RPMI7951 (cell line): ENCODE measurements at regions not wholly inside any gene's neighbourhood (a gene's known extent, or its start where the extent isn't known, plus 50 kb on each side); places are given as distances from the start of the nearest gene placed in this dataset.

Experiments used
- DNase-seq: peaks from one replicate; pipeline ENCODE4 v3.0.0-alpha.2; 2012; ENCODE audit warnings: low read depth

GRCh38 chr3:106213954-106214353 lies 345.1 kb upstream of the CBLB start:
- no peak for DNase-seq

DNA sequence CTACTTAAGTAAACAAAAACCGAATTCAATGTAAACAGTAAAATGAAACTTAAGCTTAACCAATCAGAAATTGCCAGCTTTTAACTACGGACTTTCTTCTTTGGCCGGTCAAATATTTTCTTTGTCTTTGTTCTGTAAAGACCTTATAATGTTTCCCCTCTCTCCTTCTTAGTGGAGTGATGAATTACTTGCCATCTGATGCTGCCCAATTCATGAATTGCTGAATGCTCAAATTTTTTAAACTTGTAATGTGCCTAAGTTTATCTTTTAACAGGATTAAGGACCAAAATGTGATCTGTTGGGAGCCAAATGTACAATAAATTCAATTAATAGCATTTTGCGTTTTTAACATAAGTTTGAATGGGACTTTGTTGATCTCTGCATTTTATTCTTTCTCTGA lies 345.8 kb upstream of the CBLB start:
- DNase-seq: no peak

- DNase-seq: peak; percentile 18
Measured at GRCh38 chr3:106215047-106215446, 346.2 kb upstream of the CBLB start.

DNA sequence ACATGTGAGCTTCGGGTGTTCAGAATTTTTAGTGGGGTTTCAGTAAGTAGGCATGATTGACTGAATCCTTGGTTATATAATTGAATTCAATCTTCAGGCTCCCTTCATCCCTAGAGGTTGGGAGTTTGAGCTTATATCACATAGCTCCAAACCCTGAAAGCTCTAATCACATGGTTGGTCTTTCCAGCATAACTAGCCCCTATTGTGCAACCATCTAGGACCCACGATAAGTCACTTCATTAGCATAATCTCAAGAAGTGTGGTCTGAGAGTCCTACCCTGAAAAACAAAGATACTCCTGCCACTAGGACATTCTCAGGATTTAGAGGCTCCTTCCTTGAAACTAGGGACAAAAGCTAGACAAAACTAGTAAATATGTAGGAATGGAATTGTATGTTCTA lies 348.9 kb upstream of the CBLB start:
- no peak for DNase-seq

DNA sequence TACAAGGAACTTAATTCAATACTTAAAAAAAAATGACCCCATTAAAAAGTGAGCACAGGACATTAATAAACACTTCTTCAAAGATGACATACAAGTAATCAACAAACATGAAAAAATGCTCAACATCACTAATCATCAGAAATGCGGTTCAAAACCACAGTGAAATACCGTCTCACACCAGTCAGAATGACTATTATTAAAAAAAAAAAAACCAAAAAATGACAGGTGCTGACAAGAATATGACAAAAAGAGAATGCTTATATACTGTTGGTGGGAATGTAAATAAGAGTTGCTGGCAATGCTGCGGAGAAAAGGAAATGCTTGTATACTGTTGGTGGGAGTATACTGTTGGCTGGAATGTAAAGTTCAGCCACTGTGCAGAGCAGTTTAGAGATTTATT lies 358.3 kb upstream of the CBLB start:
- DNase-seq: no peak

- DNase-seq: no peak
Measured at GRCh38 chr3:106228271-106228670, 359.5 kb upstream of the CBLB start.

GRCh38 chr3:106229495-106230278 lies 360.9 kb upstream of the CBLB start:
- no peak for DNase-seq

DNA sequence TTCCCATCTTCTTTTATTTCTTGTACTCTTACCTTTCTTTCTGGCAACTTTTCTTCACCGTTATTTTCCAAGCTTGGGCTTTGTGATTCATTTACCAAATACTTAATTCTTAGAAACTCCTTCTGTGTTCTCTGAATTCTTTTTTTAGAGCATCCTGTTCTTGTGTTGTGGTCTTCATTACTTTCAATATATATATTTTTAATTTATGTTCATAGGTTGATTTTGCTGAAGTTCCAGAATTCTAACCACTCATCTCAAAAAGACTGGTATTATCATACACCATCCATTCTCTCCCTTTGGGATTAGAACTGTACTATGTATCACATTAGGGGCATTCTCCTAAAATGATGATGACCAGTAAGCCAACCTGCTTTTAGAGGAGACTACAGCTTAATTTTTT lies 362.3 kb upstream of the CBLB start:
- no peak for DNase-seq

DNA sequence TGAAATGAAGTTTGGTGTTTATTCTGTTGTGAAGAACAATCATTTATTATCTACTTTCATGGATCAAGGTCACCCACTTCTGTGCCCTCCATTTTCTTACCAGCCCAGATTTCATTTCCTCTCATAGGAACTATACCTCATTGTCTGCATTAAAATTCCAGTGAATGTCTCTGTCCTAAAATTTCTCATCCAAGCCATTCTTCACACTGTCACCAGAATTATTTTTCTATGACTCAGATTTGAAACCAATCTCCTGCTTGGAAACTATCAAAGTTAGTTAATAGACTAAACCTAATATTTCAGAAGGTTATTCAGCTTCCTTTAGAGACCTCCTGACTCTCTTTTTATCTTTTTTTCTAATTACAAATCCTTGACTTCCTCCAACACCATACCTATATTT lies 364.1 kb upstream of the CBLB start:
- DNase-seq: no peak

DNA sequence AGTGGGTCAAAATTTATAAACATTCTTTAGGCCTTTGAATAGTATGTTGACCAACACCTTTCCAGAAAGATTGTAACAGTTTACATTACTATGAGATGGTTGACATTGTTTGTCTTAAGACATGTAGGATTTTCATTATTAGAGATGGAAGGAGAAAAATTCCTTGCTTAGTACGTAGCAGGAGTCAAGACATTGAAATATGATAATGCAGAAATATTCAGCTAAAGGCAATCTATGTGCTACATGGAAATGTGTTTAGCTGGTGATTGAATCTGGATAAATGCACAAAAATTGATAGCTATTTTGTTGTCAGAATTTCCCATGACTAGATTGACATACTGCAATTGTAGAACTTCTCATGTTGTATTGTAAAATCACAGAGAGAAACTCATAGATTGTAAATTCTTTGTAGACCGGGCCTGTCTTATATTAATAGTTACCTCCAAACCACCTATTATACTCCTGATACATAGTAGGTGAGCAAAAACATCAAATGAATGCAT lies 370.4 kb upstream of the CBLB start:
- no peak for DNase-seq

GRCh38 chr3:106241593-106241992 lies 372.8 kb upstream of the CBLB start:
- no peak for DNase-seq

- DNase-seq: no peak
Measured at GRCh38 chr3:106242781-106243180, 374.0 kb upstream of the CBLB start.

GRCh38 chr3:106245400-106245799 lies 376.6 kb upstream of the CBLB start:
- DNase-seq: no peak

GRCh38 chr3:106247902-106248684 lies 379.3 kb upstream of the CBLB start:
- DNase-seq: no peak

DNA sequence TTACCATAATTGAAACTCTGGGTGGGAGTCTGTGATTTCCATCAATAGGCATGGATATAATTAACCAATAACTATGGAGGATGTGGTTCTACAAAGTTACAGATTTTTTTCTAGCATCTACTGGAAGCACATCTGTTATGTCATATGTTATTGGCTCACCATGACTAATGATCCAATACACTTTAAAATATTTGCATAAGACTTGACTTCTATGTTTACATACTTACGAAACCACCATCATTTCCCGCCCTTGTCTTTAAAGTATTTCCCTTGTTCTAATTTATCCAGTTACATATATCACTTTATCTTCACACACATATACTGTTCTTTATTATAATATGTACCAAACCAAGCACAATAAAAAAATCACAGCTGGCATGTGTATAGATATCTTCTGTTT lies 380.3 kb upstream of the CBLB start:
- DNase-seq: no peak

- DNase-seq: no peak
Measured at GRCh38 chr3:106249981-106250380, 381.2 kb upstream of the CBLB start.

GRCh38 chr3:106251160-106251892 lies 382.5 kb upstream of the CBLB start:
- peak; percentile 13 for DNase-seq

DNA sequence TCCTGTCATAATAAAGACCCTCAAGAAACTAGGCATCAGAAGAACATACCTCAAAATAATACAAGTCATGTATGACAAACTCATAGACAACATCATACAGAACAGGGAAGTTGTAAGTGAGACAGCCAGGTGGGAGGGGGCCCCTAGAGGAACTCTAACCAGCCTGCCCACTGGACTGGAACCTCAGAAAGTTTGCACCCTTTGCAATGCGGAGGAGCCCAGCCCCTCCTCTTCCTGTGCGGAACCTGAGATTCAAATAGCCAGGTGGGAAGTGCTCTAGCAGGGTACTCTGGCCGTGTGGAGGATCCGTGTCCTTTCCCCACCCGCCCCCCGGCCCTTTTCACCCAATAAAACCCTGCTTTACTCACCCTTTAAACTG lies 387.0 kb upstream of the CBLB start:
- no peak for DNase-seq

GRCh38 chr3:106256249-106256957 lies 387.6 kb upstream of the CBLB start:
- DNase-seq: no peak

GRCh38 chr3:106257172-106257571 lies 388.4 kb upstream of the CBLB start:
- DNase-seq: no peak

GRCh38 chr3:106261396-106261795 lies 392.6 kb upstream of the CBLB start:
- no peak for DNase-seq
